ENCODE measurements at regions not wholly inside any gene's neighbourhood (a gene's known extent, or its start where the extent isn't known, plus 50 kb on each side); places are given as distances from the start of the nearest gene placed in this dataset.

- DNase-seq (ENCODE audit: low spot score): no peak
Observed at GRCh38 chr2:138441916-138442315, 59.7 kb upstream of the SPOPL start.

DNA sequence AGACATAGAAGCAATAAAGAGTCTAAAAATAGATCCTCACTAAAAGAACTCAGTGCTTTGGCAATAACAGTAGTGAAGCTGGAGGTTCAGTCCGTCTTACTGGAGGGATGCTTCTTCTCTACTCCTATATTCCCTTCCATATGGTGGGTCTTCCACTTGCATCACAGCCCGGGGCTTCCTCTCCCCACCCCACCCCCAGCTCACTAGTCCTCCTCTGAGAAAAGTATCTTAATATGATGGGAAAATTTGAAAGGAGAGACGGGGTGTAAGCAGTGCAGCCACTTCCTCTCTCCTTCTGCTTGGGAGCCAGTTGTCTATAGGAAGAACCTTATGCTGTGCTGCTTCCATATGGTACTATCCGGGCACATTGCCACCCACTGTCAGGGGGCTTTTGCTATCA lies 57.2 kb upstream of the SPOPL start:
- no peak for DNase-seq (ENCODE audit: low spot score)

- no peak for DNase-seq (ENCODE audit: low spot score)
Observed at GRCh38 chr2:138445227-138445626, 56.3 kb upstream of the SPOPL start.

GRCh38 chr2:138446043-138446442 lies 55.5 kb upstream of the SPOPL start:
- DNase-seq (ENCODE audit: low spot score): no peak

DNA sequence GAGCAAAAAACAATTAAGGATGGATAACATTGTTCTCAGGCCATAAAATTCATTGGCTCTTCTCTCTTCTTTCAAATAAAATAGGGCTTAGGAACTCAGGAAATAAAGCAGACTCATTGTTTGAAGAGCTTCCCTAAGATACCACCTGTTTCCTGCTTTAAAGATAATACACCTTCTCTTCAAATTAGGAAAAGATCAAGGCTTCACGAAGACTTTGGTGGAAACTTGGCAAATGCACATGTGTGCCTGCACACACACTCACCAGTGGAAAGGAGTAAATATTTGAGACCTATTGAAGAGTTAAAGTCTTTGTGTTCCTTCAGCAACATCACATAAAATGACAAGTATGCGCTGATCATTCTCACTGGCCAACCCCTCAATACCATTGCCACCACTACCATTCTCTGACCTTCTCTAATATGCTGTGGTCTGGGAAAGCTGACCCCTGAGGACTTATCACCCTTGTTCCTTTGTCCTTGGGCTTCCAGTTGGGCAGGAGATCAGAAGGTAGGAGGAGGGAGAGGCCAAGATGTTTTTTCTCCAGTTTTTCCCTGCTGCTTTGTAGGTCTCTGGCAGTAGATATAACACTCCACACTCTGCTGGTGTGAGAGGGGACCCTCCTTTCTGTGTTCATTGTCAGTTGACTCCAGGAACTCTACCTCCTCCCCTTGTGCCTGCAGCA lies 53.5 kb upstream of the SPOPL start:
- no peak for DNase-seq (ENCODE audit: low spot score)

Measured in hematopoietic multipotent progenitor cell treated with erythropoietin and hydrocortisone succinate and interleukin-3 and kit ligand, for 15 days (in vitro differentiated cells).